ENCODE measurements at regions not wholly inside any gene's neighbourhood (a gene's known extent, or its start where the extent isn't known, plus 50 kb on each side); places are given as distances from the start of the nearest gene placed in this dataset.
"Not testable (repeated sequence)": the region's sequence is repeated elsewhere in the genome, so short reads cannot be mapped to it uniquely, and the experiment has no call there.

GRCh38 chr6:144381499-144381898 lies 96.4 kb downstream of the UTRN start:
- TF ChIP-seq FOXK2 (IDR thresholded peaks at IDR 0.05); SP1 (IDR thresholded peaks at IDR 0.05); HDGF (IDR thresholded peaks at IDR 0.05; ENCODE audit: borderline replicate concordance); BHLHE40 (IDR thresholded peaks at IDR 0.05; ENCODE audit: borderline replicate concordance); CTBP1 (IDR thresholded peaks at IDR 0.05; ENCODE audit: borderline replicate concordance); FOXA1 (IDR thresholded peaks at IDR 0.05); NFRKB (IDR thresholded peaks at IDR 0.05); SUZ12 (IDR thresholded peaks at IDR 0.05); TARDBP (IDR thresholded peaks at IDR 0.05); ARNT (IDR thresholded peaks at IDR 0.05); FOXM1 (IDR thresholded peaks at IDR 0.05; ENCODE audit: borderline replicate concordance); LEF1 (IDR thresholded peaks at IDR 0.05; ENCODE audit: borderline replicate concordance); ELF4 (IDR thresholded peaks at IDR 0.05): not testable (repeated sequence)
- TF ChIP-seq, protein P1, sequence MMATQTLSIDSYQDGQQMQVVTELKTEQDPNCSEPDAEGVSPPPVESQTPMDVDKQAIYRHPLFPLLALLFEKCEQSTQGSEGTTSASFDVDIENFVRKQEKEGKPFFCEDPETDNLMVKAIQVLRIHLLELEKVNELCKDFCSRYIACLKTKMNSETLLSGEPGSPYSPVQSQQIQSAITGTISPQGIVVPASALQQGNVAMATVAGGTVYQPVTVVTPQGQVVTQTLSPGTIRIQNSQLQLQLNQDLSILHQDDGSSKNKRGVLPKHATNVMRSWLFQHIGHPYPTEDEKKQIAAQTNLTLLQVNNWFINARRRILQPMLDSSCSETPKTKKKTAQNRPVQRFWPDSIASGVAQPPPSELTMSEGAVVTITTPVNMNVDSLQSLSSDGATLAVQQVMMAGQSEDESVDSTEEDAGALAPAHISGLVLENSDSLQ (IDR thresholded peaks at IDR 0.05): not testable (repeated sequence)
